HG02571 (cell line): ENCODE measurements at regions not wholly inside any gene's neighbourhood (a gene's known extent, or its start where the extent isn't known, plus 50 kb on each side); places are given as distances from the start of the nearest gene placed in this dataset.
A peak's percentile ranks its signal among the peaks of the same experiment; 100 is the strongest.

Experiments
- ATAC-seq: cut with Tn5 transposase; IDR thresholded peaks from one replicate; pipeline ENCODE4 v1.9.1; 2021; ENCODE audit warnings: mild to moderate bottlenecking, moderate library complexity; ENCODE audit not compliant: unreplicated experiment

- ATAC-seq, result no peak
Observed at GRCh38 chr21:28547766-28548165, 444.9 kb downstream of the LTN1 start.

DNA sequence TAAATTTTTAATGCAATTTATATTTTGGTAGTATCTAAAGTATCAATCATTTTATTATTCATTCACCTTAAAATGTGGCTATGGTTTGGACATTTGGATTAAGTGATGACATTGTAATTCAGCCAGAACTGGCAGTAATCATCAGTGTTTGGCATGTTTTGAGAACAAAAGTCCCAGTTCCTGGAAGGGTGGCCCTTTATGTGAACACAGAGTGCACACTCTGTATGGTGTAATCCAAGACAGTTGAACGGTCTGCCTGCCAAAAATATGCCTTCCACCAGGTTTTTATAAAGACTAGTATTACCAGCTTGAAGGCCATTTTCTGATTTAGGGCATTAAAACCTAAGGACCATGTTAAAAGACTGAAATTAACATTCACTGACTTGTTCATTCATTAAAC is 448.7 kb downstream of the LTN1 start:
- no peak for ATAC-seq

- no peak for ATAC-seq
Observed at GRCh38 chr21:28541371-28542112, 451.1 kb downstream of the LTN1 start.

DNA sequence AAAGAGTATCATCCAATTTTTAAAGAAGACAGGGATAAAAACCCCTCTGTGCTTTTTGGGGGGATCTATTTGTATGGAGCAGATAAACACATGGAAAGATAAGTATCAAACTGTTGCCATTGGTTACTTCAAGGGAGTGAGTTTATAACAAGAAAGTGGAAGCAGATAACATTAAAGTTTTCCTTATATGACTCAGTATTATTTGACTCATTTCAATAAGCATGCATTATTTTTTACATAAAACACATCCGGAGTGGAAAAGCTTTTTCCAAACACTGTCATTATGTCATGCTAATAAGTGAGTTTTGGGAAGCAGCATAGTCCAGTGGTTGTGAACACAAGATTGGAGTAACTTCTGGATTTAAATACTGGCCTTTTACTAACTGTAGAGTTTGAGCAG is 452.2 kb downstream of the LTN1 start:
- no peak for ATAC-seq

GRCh38 chr21:28539623-28539988 is 453.1 kb downstream of the LTN1 start:
- ATAC-seq, result no peak

GRCh38 chr21:28538987-28539622 is 453.6 kb downstream of the LTN1 start:
- no peak for ATAC-seq

GRCh38 chr21:28537371-28538079 is 455.2 kb downstream of the LTN1 start:
- no peak for ATAC-seq

DNA sequence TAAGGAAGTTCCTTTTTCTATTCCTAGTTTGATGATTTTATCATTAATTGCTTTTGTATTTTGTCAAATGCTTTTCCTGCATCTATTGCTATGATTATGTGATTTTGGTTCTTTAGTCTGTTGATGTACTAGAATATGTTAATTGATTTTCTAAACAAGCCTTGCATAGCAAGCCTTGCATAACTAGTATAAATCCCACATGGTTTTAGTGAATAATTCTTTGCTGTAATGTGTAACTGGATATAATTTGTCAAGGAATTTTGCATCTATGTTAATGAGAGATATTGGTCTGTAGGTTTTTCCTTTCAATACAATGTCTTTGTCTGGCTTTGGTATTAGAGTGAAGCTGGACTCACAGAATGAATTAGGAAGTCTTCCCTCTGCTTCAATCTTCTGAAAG is 460.2 kb downstream of the LTN1 start:
- no peak for ATAC-seq

DNA sequence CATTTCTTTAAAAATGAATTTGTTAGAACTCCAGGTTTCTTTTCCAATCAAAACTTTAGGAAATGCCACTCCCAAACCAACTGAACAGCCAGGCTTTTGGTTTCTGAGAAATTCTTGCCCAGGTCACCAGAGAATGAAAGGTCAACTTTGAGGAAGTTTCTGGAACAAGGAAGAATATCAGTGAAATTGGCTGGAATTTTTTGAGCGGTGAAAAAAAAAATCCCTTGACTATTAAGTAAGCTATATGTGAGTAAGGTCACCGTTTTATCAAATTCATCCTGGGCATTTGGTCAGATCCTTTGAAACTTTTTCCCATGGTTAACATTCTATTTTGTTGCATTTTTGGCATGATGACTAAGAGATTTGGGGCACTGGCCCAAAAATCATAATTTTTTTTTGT is 469.3 kb downstream of the LTN1 start:
- no peak for ATAC-seq

- ATAC-seq, result no peak
Observed at GRCh38 chr21:28522014-28522799, 470.5 kb downstream of the LTN1 start.

- ATAC-seq, result no peak
Observed at GRCh38 chr21:28518630-28519029, 474.0 kb downstream of the LTN1 start.

GRCh38 chr21:28516991-28517592 is 475.6 kb downstream of the LTN1 start:
- ATAC-seq, result peak; percentile 98

DNA sequence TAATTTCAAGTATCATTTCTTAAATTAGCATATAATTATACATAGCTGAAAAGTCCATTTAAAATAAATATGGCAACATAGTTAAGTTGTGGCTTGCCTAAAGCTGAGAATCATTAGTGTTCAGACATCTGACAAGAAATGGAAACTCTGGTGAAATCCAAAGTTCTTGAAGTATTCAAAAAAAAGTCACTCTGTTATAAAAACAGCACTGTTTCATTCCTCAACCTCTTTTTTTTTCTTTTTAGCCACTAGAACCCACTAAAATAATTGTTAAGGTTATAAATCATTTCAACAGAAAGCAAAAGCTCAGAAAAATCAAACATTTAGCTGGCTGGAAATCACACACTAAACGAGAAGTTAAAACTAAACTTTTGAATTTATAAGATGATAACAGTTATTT is 476.7 kb downstream of the LTN1 start:
- ATAC-seq, result no peak

DNA sequence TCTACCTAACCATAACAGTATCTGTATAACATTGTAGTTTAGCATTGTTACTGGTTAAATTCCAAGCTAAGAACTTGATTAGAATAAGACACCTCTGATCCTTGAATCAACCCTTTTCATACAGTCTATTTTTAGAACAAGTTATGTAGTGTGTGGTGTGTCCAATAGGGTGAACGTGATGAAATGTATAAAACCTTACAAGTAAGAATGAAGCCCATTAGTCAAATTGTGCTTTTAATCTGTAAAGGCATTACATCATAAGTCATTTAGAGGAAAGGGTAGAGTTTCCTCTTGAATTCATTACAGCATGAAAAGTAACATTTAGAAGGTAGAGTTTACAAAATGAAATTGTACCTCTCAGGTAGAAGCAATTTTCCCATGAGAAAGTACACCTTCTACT is 479.2 kb downstream of the LTN1 start:
- no peak for ATAC-seq

- ATAC-seq, result no peak
Observed at GRCh38 chr21:28509031-28509430, 483.6 kb downstream of the LTN1 start.

GRCh38 chr21:28508126-28508525 is 484.6 kb downstream of the LTN1 start:
- no peak for ATAC-seq

DNA sequence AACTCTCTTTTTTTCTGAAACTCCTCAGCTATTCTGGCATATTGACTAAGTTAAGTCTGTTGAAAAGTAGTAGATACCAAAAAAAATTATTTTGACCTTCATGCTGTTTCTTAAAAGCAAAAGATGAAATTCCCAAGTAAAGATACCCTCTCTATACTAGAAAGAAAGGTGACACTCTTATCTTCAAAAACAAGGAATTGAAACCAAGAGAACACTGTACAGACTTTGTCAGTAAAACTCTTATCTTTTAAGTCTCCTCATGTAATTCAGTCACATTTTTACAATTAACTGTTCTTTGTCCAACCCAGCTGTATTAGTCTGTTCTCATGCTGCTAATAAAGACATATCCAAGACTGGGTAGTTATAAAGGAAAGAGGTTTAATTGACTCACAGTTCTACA is 496.2 kb downstream of the LTN1 start:
- ATAC-seq, result no peak

DNA sequence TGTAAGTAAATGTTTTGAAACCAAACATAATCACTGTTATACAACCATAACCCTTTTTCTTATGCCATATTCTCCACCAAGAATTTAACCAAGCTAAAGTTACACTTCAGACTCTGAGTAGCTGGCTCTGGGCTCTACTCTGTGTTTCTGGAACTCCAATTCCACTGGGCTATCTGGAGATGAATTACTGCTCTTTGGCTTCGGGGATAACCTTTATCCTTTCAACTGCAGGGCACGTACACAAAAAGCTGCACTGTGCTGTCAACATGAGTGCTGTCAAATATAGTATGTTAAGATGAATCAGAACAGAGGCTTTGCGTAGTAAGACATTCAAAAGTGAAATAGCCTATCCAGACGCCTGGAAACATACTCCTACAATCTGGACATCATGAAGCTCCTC is 500.6 kb downstream of the LTN1 start:
- ATAC-seq, result no peak

GRCh38 chr21:28489821-28490350 is 502.8 kb downstream of the LTN1 start:
- ATAC-seq, result no peak

GRCh38 chr21:28489162-28489561 is 503.5 kb downstream of the LTN1 start:
- no peak for ATAC-seq
